Choroid plexus epithelial cell (primary cell): ENCODE measurements at regions not wholly inside any gene's neighbourhood (a gene's known extent, or its start where the extent isn't known, plus 50 kb on each side); places are given as distances from the start of the nearest gene placed in this dataset.

Source experiments
- DNase-seq: peaks from one replicate; pipeline ENCODE4 v3.0.0-alpha.2; 2010; ENCODE audit warnings: low read depth
- H3K4me3 ChIP-seq: 2 replicates; pipeline ENCODE4 v1.5.1; 2011; ENCODE audit warnings: low read depth, mild to moderate bottlenecking, control low read depth, low read length, moderate library complexity
- CTCF ChIP-seq: conservative IDR thresholded peaks from 2 replicates; pipeline ENCODE4 v1.5.1; 2011; ENCODE audit warnings: low read depth, mild to moderate bottlenecking, control low read depth, inconsistent platforms, low read length, moderate library complexity

DNA sequence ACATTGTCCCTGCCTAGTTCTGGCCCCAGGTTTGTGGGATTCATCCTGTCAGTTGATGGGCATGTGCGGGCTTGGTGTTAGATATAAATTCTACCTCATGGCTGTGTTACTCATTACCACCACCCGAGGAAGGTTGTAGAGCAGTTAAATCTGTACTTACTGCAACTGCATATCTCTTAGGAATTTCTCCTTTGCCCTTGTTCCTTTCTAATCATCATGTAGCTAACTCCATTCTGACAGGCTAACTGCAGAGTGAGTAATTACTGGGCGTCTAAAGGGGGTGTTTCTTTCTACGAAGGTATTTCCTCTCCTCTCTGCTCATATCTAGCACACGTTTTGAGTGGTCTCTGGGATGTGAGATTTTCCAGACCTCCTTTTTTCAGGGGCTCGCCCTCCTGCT is 1076.7 kb downstream of the TMTC2 start:
- no peak overlapping the region for H3K4me3 ChIP-seq
- DNase-seq = peak; percentile 31
- TF ChIP-seq CTCF = no peak

DNA sequence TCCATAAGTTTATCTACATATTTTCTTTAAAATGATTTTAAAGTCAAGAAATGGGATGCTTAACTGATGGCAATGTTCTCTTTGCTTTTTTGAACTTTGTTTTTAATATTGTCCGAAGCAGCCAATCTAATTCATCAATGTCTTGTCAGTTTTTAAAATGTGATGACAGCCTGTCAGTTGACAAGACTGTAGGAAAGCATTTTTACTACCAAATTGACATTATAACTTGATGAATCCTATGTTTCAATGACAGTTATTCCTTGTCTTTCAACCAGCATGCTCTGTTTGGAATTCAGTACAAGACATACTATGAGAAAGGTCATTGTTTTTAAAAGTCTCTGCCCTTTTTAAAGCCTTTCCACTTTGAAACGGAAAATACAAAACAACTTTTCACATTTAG is 1073.2 kb downstream of the TMTC2 start:
- no peak for DNase-seq
- TF ChIP-seq CTCF = no peak
- no peak overlapping the region for H3K4me3 ChIP-seq

GRCh38 chr12:83758888-83759631 is 1072.4 kb downstream of the TMTC2 start:
- no peak for DNase-seq
- H3K4me3 ChIP-seq = no peak overlapping the region
- TF ChIP-seq CTCF = no peak

GRCh38 chr12:83753904-83754303 is 1067.2 kb downstream of the TMTC2 start:
- DNase-seq = no peak
- no peak overlapping the region for H3K4me3 ChIP-seq

GRCh38 chr12:83753205-83753604 is 1066.5 kb downstream of the TMTC2 start:
- DNase-seq = no peak
- no peak for TF ChIP-seq CTCF
- H3K4me3 ChIP-seq = no peak overlapping the region

More at GRCh38 chr12:83753904-83754303, 1067.2 kb downstream of the TMTC2 start:
- TF ChIP-seq CTCF = no peak

DNA sequence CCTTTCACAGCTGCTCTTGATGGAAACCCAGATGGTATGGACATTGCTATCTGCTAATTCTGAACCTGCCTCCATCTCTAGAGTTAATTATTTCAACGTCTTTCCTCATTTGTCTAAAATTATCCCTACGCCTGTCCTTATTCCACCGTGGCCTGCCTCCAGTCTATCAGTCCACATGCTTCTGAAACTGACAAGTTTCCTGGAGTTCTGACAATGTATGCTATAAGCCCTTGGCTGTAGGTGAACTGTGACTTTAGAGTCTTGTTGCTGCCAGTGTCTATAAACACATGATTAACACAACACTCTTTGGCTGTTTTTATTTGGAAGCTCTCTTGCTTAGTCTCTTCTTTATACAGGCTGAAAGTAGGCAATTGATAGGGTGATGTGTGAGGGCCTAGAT is 1052.9 kb downstream of the TMTC2 start:
- no peak overlapping the region for H3K4me3 ChIP-seq
- no peak for TF ChIP-seq CTCF

DNA sequence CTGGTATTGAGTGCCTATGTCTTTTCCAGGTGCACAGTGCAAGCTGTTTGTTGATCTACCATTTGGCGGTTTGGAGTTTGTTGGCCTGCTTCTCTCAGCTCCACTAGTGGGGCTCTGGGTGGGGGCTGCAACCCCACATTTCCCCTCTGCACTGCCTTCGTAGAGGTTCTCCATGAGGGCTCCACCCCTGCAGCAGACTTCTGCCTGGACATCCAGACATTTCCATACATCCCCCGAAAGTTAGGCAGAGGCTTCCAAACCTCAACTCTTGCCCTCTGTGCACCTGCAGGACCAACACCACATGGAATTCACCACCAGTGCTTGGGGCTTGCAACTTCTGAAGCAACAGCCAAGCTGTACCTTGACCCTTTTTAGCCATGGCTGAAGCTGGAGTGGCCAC is 1024.1 kb downstream of the TMTC2 start:
- TF ChIP-seq CTCF = no peak
- no peak for DNase-seq
- no peak overlapping the region for H3K4me3 ChIP-seq

More for the DNA sequence above, 1052.9 kb downstream of the TMTC2 start:
- DNase-seq = no peak
